ENCODE measurements at regions not wholly inside any gene's neighbourhood (a gene's known extent, or its start where the extent isn't known, plus 50 kb on each side); places are given as distances from the start of the nearest gene placed in this dataset.

- TF ChIP-seq POLR2A (IDR thresholded peaks at IDR 0.05): no peak
- TF ChIP-seq CTCF (IDR thresholded peaks at IDR 0.05): no peak
- no peaks in the 10 kb centered on the region for H3K9me3 ChIP-seq
- no peaks in the 10 kb centered on the region for H3K27me3 ChIP-seq
- H3K27ac ChIP-seq: no peak overlapping the region
- no peak for DNase-seq
- H3K36me3 ChIP-seq (ENCODE audit: low read depth, missing control alignments): no peaks in the 10 kb centered on the region
- H3K4me1 ChIP-seq: no peaks in the 10 kb centered on the region
- intact Hi-C loops (cut with DNase I; ENCODE audit: low total_unique reads): no loop called here
- no peak overlapping the region for H3K4me3 ChIP-seq
- 84 to 96% methylated on average over 1 of the region's 1 CpG for WGBS, 2 donors
Observed at GRCh38 chr10:4643471-4643870, 182.5 kb upstream of the AKR1E2 start.

- H3K27ac ChIP-seq: peak overlapping the region in 1 of 2 donors; percentile 47
- 20 to 39% methylated on average over 2 of the region's 2 CpGs for WGBS, 2 donors
- intact Hi-C loops (cut with DNase I; ENCODE audit: low total_unique reads): no loop called here
Observed at GRCh38 chr10:4639960-4640359, 186.0 kb upstream of the AKR1E2 start.

GRCh38 chr10:4638099-4638498 is 187.9 kb upstream of the AKR1E2 start:
- H3K4me1 ChIP-seq: no peaks in the 10 kb centered on the region
- WGBS, 2 donors: 87 to 91% methylated on average over 3 of the region's 3 CpGs
- H3K27ac ChIP-seq: no peak overlapping the region
- no peak overlapping the region for H3K4me3 ChIP-seq
- intact Hi-C loops (cut with DNase I; ENCODE audit: low total_unique reads): no loop called here
- no peak for TF ChIP-seq CTCF (IDR thresholded peaks at IDR 0.05)
- TF ChIP-seq POLR2A (IDR thresholded peaks at IDR 0.05): no peak
- H3K36me3 ChIP-seq (ENCODE audit: low read depth, missing control alignments): no peaks in the 10 kb centered on the region
- no peaks in the 10 kb centered on the region for H3K27me3 ChIP-seq
- no peaks in the 10 kb centered on the region for H3K9me3 ChIP-seq
- DNase-seq: no peak

More at GRCh38 chr10:4639960-4640359, 186.0 kb upstream of the AKR1E2 start:
- peak; percentile 46 for DNase-seq
- no peaks in the 10 kb centered on the region for H3K27me3 ChIP-seq
- H3K36me3 ChIP-seq (ENCODE audit: low read depth, missing control alignments): no peaks in the 10 kb centered on the region
- no peaks in the 10 kb centered on the region for H3K9me3 ChIP-seq
- H3K4me1 ChIP-seq: no peaks in the 10 kb centered on the region
- H3K4me3 ChIP-seq: no peak overlapping the region
- no peak for TF ChIP-seq CTCF (IDR thresholded peaks at IDR 0.05)
- TF ChIP-seq POLR2A (IDR thresholded peaks at IDR 0.05): no peak

GRCh38 chr10:4637657-4638056 is 188.3 kb upstream of the AKR1E2 start:
- H3K9me3 ChIP-seq: no peaks in the 10 kb centered on the region
- no peak for DNase-seq
- intact Hi-C loops (cut with DNase I; ENCODE audit: low total_unique reads): no loop called here
- H3K27me3 ChIP-seq: no peaks in the 10 kb centered on the region
- 98 to 100% methylated on average over 2 of the region's 2 CpGs for WGBS, 2 donors
- no peaks in the 10 kb centered on the region for H3K36me3 ChIP-seq (ENCODE audit: low read depth, missing control alignments)
- no peak overlapping the region for H3K27ac ChIP-seq
- H3K4me3 ChIP-seq: no peak overlapping the region
- no peaks in the 10 kb centered on the region for H3K4me1 ChIP-seq
- no peak for TF ChIP-seq POLR2A (IDR thresholded peaks at IDR 0.05)
- TF ChIP-seq CTCF (IDR thresholded peaks at IDR 0.05): no peak

- Histone ChIP-seq H3K36me3 (ENCODE audit: low read depth, missing control alignments) (no peaks in the 10 kb centered on the region), H3K9me3 (no peaks in the 10 kb centered on the region), H3K27me3 (no peaks in the 10 kb centered on the region), H3K4me1 (no peaks in the 10 kb centered on the region), H3K27ac (no peak overlapping the region), H3K4me3 (no peak overlapping the region)
- TF ChIP-seq POLR2A (IDR thresholded peaks at IDR 0.05): no peak
- TF ChIP-seq CTCF (IDR thresholded peaks at IDR 0.05): no peak
- WGBS, 2 donors: 84 to 88% methylated on average over 2 of the region's 2 CpGs
- intact Hi-C loops (cut with DNase I; ENCODE audit: low total_unique reads): no loop called here
- no peak for DNase-seq
Observed at GRCh38 chr10:4635883-4636282, 190.1 kb upstream of the AKR1E2 start.

Measured in testis (tissue), 2 donors.